ENCODE measurements at regions not wholly inside any gene's neighbourhood (a gene's known extent, or its start where the extent isn't known, plus 50 kb on each side); places are given as distances from the start of the nearest gene placed in this dataset.

- Histone ChIP-seq H3K9ac (ENCODE audit: insufficient read depth in 1 of 2, low read depth in 2 of 2, low read length in 2 of 2) (no peak overlapping the region), H3K36me3 (ENCODE audit: control insufficient read depth, insufficient read depth, low read length) (no peaks in the 10 kb centered on the region), H2AFZ (ENCODE audit: low read depth, low read length) (no peak overlapping the region), H3K4me2 (ENCODE audit: insufficient read depth, low read length) (no peak overlapping the region), H3K27ac (ENCODE audit: extremely low read depth, low read depth, low read length) (no peak overlapping the region), H3K4me1 (replicated peaks in 1 of 2; ENCODE audit: control insufficient read depth in 2 of 2, insufficient read depth in 2 of 2, low read length in 2 of 2) (no peaks in the 10 kb centered on the region), H3K79me2 (ENCODE audit: control insufficient read depth, insufficient read depth, low read length) (no peaks in the 10 kb centered on the region), H3K4me3 (no peak overlapping the region), H4K20me1 (replicated peaks; ENCODE audit: control insufficient read depth, insufficient read depth, low read length) (no peaks in the 10 kb centered on the region), H3K9me3 (replicated peaks; ENCODE audit: control insufficient read depth, insufficient read depth, low read depth, low read length) (no peaks in the 10 kb centered on the region), H3K27me3 (ENCODE audit: control insufficient read depth in 2 of 2, insufficient read depth in 2 of 2, low read length in 2 of 2) (peaks cover 0 to 7% of the 10 kb centered on the region in 2 experiments; a peak in 1 of 5 replicates), H3K9me1 (ENCODE audit: control insufficient read depth, insufficient read depth, low read length) (no peaks in the 10 kb centered on the region)
- ATAC-seq = no peak
- no TSS peak for BruUV-seq (replicated peaks)
- DNase-seq (ENCODE audit: extremely low read depth in 1 of 4, low spot score in 3 of 4) = no peak
- intact Hi-C loops (cut with micrococcal nuclease) = no loop called here
- POLR2A ChIA-PET = no interaction called here
- FAIRE-seq = no peak
- CTCF ChIA-PET (ENCODE audit: low intra/inter-chr PET ratio) = no interaction called here
- in situ Hi-C loops (cut with MboI) = no loop called here
- WGBS (ENCODE audit: insufficient coverage, low coverage, missing lambda C conversion rate) = 0% methylated on average over 5 of the region's 7 CpGs
- TF ChIP-seq ZNF77 (CRISPR knock-in tag; IDR thresholded peaks at IDR 0.05) (no peak), SMAD2 (IDR thresholded peaks at IDR 0.05; ENCODE audit: low read depth, low read length) (no peak), CBFB (CRISPR knock-in tag; IDR thresholded peaks at IDR 0.05) (no peak), ZNF551 (CRISPR knock-in tag; IDR thresholded peaks at IDR 0.05) (no peak), HDAC3 (IDR thresholded peaks at IDR 0.05; ENCODE audit: borderline replicate concordance, partially characterized antibody) (no peak), ZNF318 (IDR thresholded peaks at IDR 0.05; ENCODE audit: borderline replicate concordance in 1 of 2, low read depth in 1 of 2) (no peak), TGIF2 (CRISPR knock-in tag; IDR thresholded peaks at IDR 0.05) (no peak), SIRT6 (IDR thresholded peaks at IDR 0.05; ENCODE audit: low read depth, low read length) (no peak), CBX8 (IDR thresholded peaks at IDR 0.05; ENCODE audit: borderline replicate concordance, extremely low read depth, low read depth, low read length, poor library complexity, severe bottlenecking) (no peak), HDGF (IDR thresholded peaks at IDR 0.05) (no peak)
- TF ChIP-seq, protein P1, sequence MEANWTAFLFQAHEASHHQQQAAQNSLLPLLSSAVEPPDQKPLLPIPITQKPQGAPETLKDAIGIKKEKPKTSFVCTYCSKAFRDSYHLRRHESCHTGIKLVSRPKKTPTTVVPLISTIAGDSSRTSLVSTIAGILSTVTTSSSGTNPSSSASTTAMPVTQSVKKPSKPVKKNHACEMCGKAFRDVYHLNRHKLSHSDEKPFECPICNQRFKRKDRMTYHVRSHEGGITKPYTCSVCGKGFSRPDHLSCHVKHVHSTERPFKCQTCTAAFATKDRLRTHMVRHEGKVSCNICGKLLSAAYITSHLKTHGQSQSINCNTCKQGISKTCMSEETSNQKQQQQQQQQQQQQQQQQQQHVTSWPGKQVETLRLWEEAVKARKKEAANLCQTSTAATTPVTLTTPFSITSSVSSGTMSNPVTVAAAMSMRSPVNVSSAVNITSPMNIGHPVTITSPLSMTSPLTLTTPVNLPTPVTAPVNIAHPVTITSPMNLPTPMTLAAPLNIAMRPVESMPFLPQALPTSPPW (CRISPR knock-in tag; IDR thresholded peaks at IDR 0.05) = no peak
- TF ChIP-seq, protein P2, sequence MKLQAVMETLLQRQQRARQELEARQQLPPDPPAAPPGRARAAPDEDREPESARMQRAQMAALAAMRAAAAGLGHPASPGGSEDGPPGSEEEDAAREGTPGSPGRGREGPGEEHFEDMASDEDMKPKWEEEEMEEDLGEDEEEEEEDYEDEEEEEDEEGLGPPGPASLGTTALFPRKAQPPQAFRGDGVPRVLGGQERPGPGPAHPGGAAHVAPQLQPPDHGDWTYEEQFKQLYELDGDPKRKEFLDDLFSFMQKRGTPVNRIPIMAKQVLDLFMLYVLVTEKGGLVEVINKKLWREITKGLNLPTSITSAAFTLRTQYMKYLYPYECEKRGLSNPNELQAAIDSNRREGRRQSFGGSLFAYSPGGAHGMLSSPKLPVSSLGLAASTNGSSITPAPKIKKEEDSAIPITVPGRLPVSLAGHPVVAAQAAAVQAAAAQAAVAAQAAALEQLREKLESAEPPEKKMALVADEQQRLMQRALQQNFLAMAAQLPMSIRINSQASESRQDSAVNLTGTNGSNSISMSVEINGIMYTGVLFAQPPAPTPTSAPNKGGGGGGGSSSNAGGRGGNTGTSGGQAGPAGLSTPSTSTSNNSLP (IDR thresholded peaks at IDR 0.05; ENCODE audit: borderline replicate concordance, low read depth, low read length) = no peak
Measured at GRCh38 chr2:236797411-236797810, 227.8 kb downstream of the ACKR3 start.

All from K562 (cell line).